Activated CD4-positive, alpha-beta memory T cell treated with anti-CD3 and anti-CD28 coated beads, Interleukin-2, amount 10 ng/mL, durations not matched to agents 7 days and 5 days (primary cell): ENCODE measurements at regions not wholly inside any gene's neighbourhood (a gene's known extent, or its start where the extent isn't known, plus 50 kb on each side); places are given as distances from the start of the nearest gene placed in this dataset.
"Not testable (repeated sequence)": the region's sequence is repeated elsewhere in the genome, so short reads cannot be mapped to it uniquely, and the experiment has no call there.

Experiments
- CTCF ChIA-PET: fragments of 350-600 bp; sonication (Branson Sonifier 250); formaldehyde crosslinking; loops from one replicate; lab custom pipeline; 2021; ENCODE audit warnings: antibody characterized with exemption, inconsistent platforms; lab: Charles Lee
- POLR2A ChIA-PET: fragments of 350-600 bp; sonication (Branson Sonifier 250); formaldehyde crosslinking; loops from one replicate; lab custom pipeline; 2021; ENCODE audit warnings: antibody characterized with exemption; lab: Charles Lee
- DNase-seq: peaks from one replicate; pipeline ENCODE4 v3.0.0-alpha.2; 2020
- H3K27ac Mint-ChIP-seq: one replicate; pipeline ENCODE4 v1.8.0; 2021; ENCODE audit warnings: mild to moderate bottlenecking, mixed read lengths
- H3K27me3 Mint-ChIP-seq: one replicate; pipeline ENCODE4 v1.8.0; 2021; ENCODE audit warnings: mixed read lengths
- H3K36me3 Mint-ChIP-seq: one replicate; pipeline ENCODE4 v1.8.0; 2021; ENCODE audit warnings: low read depth, mixed read lengths
- H3K4me1 Mint-ChIP-seq: one replicate; pipeline ENCODE4 v1.8.0; 2021; ENCODE audit warnings: mixed read lengths
- H3K4me3 Mint-ChIP-seq: one replicate; pipeline ENCODE4 v1.8.0; 2021; ENCODE audit warnings: mild to moderate bottlenecking, mixed read lengths
- H3K9me3 Mint-ChIP-seq: one replicate; pipeline ENCODE4 v1.8.0; 2021; ENCODE audit warnings: mixed read lengths

GRCh38 chr11:86180423-86180822 lies 64.1 kb upstream of the EED start:
- ChIA-PET CTCF (interaction anchor here (1.3 kb wide), 1 partner anchor 13 kb away, joined by 6 read pairs; no protein-coding TSS in a partner anchor), POLR2A (no interaction called here)
- Mint-ChIP-seq H3K27ac (no peak overlapping the region), H3K36me3 (peaks cover 8% of the 10 kb centered on the region), H3K9me3 (no peaks in the 10 kb centered on the region), H3K4me3 (no peak overlapping the region), H3K4me1 (peaks cover 3% of the 10 kb centered on the region), H3K27me3 (no peaks in the 10 kb centered on the region)
- DNase-seq: no peak

- Mint-ChIP-seq H3K9me3 (no peaks in the 10 kb centered on the region), H3K36me3 (peaks cover 8% of the 10 kb centered on the region), H3K4me3 (no peak overlapping the region), H3K27me3 (no peaks in the 10 kb centered on the region), H3K27ac (no peak overlapping the region), H3K4me1 (no peaks in the 10 kb centered on the region)
- POLR2A ChIA-PET: interaction anchor here (1.2 kb wide), 1 partner anchor 17 kb away, joined by 3 read pairs; no protein-coding TSS in a partner anchor
- CTCF ChIA-PET: interaction anchor here (1.3 kb wide), 1 partner anchor 14 kb away, joined by 6 read pairs; no protein-coding TSS in a partner anchor
- no peak for DNase-seq
Measured at GRCh38 chr11:86179646-86180064, 64.9 kb upstream of the EED start.

- H3K36me3 Mint-ChIP-seq: peaks cover 8% of the 10 kb centered on the region
- no peaks in the 10 kb centered on the region for H3K27me3 Mint-ChIP-seq
- H3K4me1 Mint-ChIP-seq: no peaks in the 10 kb centered on the region
- ChIA-PET POLR2A (interaction anchor here (0.7 to 5.6 kb wide), 11 partner anchors 9 to 109 kb away, joined by 3 to 62 read pairs (median 4); partner anchors contain the start of gene PICALM), CTCF (interaction anchor here (1.2 to 2.6 kb wide), 3 partner anchors 16 to 129 kb away, joined by 3 to 18 read pairs (median 4); no protein-coding TSS in a partner anchor)
- peak overlapping the region; percentile 67 for H3K27ac Mint-ChIP-seq
- no peak overlapping the region for H3K4me3 Mint-ChIP-seq
- DNase-seq: no peak
- H3K9me3 Mint-ChIP-seq: no peaks in the 10 kb centered on the region
Measured at GRCh38 chr11:86177302-86177701, 67.3 kb upstream of the EED start.

- no peaks in the 10 kb centered on the region for H3K9me3 Mint-ChIP-seq
- H3K36me3 Mint-ChIP-seq: peaks cover 8% of the 10 kb centered on the region
- POLR2A ChIA-PET: interaction anchor here (0.7 to 5.6 kb wide), 14 partner anchors 9 to 111 kb away, joined by 3 to 62 read pairs (median 4); partner anchors contain the start of gene PICALM
Measured at GRCh38 chr11:86176165-86176884, 68.2 kb upstream of the EED start.

GRCh38 chr11:86175626-86176025 lies 68.9 kb upstream of the EED start:
- Mint-ChIP-seq H3K9me3 (no peaks in the 10 kb centered on the region), H3K4me3 (no peak overlapping the region), H3K27ac (peak overlapping the region; percentile 67), H3K27me3 (no peaks in the 10 kb centered on the region), H3K36me3 (peaks cover 8% of the 10 kb centered on the region), H3K4me1 (no peaks in the 10 kb centered on the region)
- no peak for DNase-seq
- ChIA-PET POLR2A (interaction anchor here (1.3 to 5.6 kb wide), 6 partner anchors 10 to 127 kb away, joined by 4 to 62 read pairs (median 5); partner anchors contain the start of gene PICALM), CTCF (interaction anchor here (1.0 kb wide), 1 partner anchor 13 kb away, joined by 3 read pairs; no protein-coding TSS in a partner anchor)

More at GRCh38 chr11:86176165-86176884, 68.2 kb upstream of the EED start:
- CTCF ChIA-PET: interaction anchor here (1.0 to 2.6 kb wide), 5 partner anchors 14 to 128 kb away, joined by 3 to 18 read pairs (median 4); partner anchors contain the start of gene PICALM
- no peaks in the 10 kb centered on the region for H3K4me1 Mint-ChIP-seq
- peak overlapping the region; percentile 16 for H3K4me3 Mint-ChIP-seq
- H3K27ac Mint-ChIP-seq: peak overlapping the region; percentile 67
- H3K27me3 Mint-ChIP-seq: no peaks in the 10 kb centered on the region
- peak; percentile 77 for DNase-seq

GRCh38 chr11:86175191-86175590 lies 69.4 kb upstream of the EED start:
- no peak for DNase-seq
- Mint-ChIP-seq H3K27me3 (no peaks in the 10 kb centered on the region), H3K27ac (peak overlapping the region; percentile 59), H3K9me3 (no peaks in the 10 kb centered on the region), H3K4me3 (no peak overlapping the region), H3K4me1 (no peaks in the 10 kb centered on the region), H3K36me3 (peaks cover 8% of the 10 kb centered on the region)
- CTCF ChIA-PET: interaction anchor here (1.0 kb wide), 1 partner anchor 13 kb away, joined by 3 read pairs; no protein-coding TSS in a partner anchor
- POLR2A ChIA-PET: interaction anchor here (1.3 to 5.6 kb wide), 3 partner anchors 107 to 127 kb away, joined by 4 to 62 read pairs (median 6); partner anchors contain the start of gene PICALM

GRCh38 chr11:86174101-86175046 lies 70.2 kb upstream of the EED start:
- ChIA-PET CTCF (interaction anchor here (1.0 to 1.3 kb wide), 3 partner anchors 9 to 21 kb away, joined by 3 to 5 read pairs (median 3); no protein-coding TSS in a partner anchor), POLR2A (interaction anchor here (0.7 to 5.6 kb wide), 10 partner anchors 7 to 133 kb away, joined by 3 to 62 read pairs (median 4); partner anchors contain the start of gene PICALM)
- DNase-seq: no peak
- Mint-ChIP-seq H3K27ac (peak overlapping the region; percentile 16), H3K27me3 (no peaks in the 10 kb centered on the region), H3K4me3 (no peak overlapping the region), H3K36me3 (peaks cover 8% of the 10 kb centered on the region), H3K9me3 (no peaks in the 10 kb centered on the region), H3K4me1 (no peaks in the 10 kb centered on the region)

GRCh38 chr11:86172894-86173293 lies 71.7 kb upstream of the EED start:
- no peak for DNase-seq
- no peaks in the 10 kb centered on the region for H3K9me3 Mint-ChIP-seq
- CTCF ChIA-PET: interaction anchor here (1.3 kb wide), 1 partner anchor 20 kb away, joined by 3 read pairs; no protein-coding TSS in a partner anchor

GRCh38 chr11:86171627-86172026 lies 72.9 kb upstream of the EED start:
- no peaks in the 10 kb centered on the region for H3K9me3 Mint-ChIP-seq

More at GRCh38 chr11:86172894-86173293, 71.7 kb upstream of the EED start:
- no peak overlapping the region for H3K4me3 Mint-ChIP-seq
- no peaks in the 10 kb centered on the region for H3K4me1 Mint-ChIP-seq
- POLR2A ChIA-PET: interaction anchor here (5.6 kb wide), 1 partner anchor 105 kb away, joined by 62 read pairs; the partner anchor contains the start of gene PICALM
- peaks cover 4% of the 10 kb centered on the region for H3K36me3 Mint-ChIP-seq
- H3K27ac Mint-ChIP-seq: no peak overlapping the region
- H3K27me3 Mint-ChIP-seq: no peaks in the 10 kb centered on the region

GRCh38 chr11:86167499-86168164 lies 76.9 kb upstream of the EED start:
- no peak for DNase-seq
- Mint-ChIP-seq H3K4me1 (no peaks in the 10 kb centered on the region), H3K27ac (no peak overlapping the region), H3K4me3 (no peak overlapping the region), H3K27me3 (no peaks in the 10 kb centered on the region), H3K9me3 (no peaks in the 10 kb centered on the region), H3K36me3 (no peaks in the 10 kb centered on the region)
- ChIA-PET POLR2A (interaction anchor here (1.0 kb wide), 1 partner anchor 9 kb away, joined by 3 read pairs; no protein-coding TSS in a partner anchor), CTCF (interaction anchor here (0.7 to 1.1 kb wide), 3 partner anchors 26 to 152 kb away, joined by 3 to 5 read pairs (median 3); no protein-coding TSS in a partner anchor)

More at GRCh38 chr11:86171627-86172026, 72.9 kb upstream of the EED start:
- ChIA-PET POLR2A (interaction anchor here (0.7 kb wide), 1 partner anchor 12 kb away, joined by 3 read pairs; no protein-coding TSS in a partner anchor), CTCF (no interaction called here)
- H3K4me3 Mint-ChIP-seq: no peak overlapping the region
- no peaks in the 10 kb centered on the region for H3K27me3 Mint-ChIP-seq
- no peak for DNase-seq
- H3K36me3 Mint-ChIP-seq: no peaks in the 10 kb centered on the region
- no peak overlapping the region for H3K27ac Mint-ChIP-seq
- no peaks in the 10 kb centered on the region for H3K4me1 Mint-ChIP-seq

GRCh38 chr11:86166287-86166686 lies 78.3 kb upstream of the EED start:
- H3K9me3 Mint-ChIP-seq, DNase-seq, H3K36me3 Mint-ChIP-seq, H3K4me3 Mint-ChIP-seq, H3K27me3 Mint-ChIP-seq, POLR2A ChIA-PET, H3K27ac Mint-ChIP-seq, H3K4me1 Mint-ChIP-seq: not testable (repeated sequence)
- CTCF ChIA-PET: interaction anchor here (0.7 to 1.1 kb wide), 3 partner anchors 27 to 100 kb away, joined by 3 to 5 read pairs (median 3); no protein-coding TSS in a partner anchor
